HT-29 (cell line): ENCODE measurements at regions not wholly inside any gene's neighbourhood (a gene's known extent, or its start where the extent isn't known, plus 50 kb on each side); places are given as distances from the start of the nearest gene placed in this dataset.

ENCODE experiments used
- DNase-seq: peaks from one replicate; pipeline ENCODE4 v3.0.0-alpha.2; 2015; ENCODE audit warnings: low spot score

DNA sequence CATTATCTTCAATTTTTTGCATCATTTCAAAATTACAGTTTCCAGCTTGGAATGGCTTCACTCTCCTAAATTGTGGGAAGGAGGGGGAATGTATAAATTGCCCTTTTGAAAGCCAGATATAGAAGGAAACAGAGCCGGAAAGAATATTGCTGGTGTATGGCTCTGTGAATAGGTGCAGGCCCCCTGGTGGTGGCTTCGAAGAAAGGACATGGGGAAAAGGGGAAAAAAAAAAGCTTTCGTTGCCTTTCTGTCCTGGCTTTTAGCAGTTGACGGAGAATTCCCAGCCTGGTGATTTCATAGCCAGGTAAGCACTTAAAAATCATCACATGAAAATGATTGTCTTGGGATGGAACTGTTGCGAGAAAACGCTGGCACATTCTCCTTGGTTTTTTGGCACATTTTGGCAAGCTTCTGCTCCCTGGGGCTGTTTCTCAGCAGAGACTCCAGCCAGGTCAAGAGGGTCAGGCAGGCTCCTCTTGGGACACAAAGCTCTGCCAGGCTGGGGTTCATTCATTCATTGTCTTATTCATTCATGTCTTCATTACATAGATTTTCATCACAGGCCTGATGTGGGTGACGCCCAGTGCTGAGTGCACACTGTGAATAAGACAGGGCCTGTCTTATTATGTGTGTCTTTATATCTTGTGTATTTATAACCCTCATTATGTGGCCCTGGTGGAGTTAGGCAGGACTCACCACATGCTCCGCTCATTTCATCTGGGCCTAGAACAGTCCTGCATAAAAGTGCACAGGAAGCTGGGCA lies 300.0 kb upstream of the TPM1 start:
- peak; percentile 81 for DNase-seq

DNA sequence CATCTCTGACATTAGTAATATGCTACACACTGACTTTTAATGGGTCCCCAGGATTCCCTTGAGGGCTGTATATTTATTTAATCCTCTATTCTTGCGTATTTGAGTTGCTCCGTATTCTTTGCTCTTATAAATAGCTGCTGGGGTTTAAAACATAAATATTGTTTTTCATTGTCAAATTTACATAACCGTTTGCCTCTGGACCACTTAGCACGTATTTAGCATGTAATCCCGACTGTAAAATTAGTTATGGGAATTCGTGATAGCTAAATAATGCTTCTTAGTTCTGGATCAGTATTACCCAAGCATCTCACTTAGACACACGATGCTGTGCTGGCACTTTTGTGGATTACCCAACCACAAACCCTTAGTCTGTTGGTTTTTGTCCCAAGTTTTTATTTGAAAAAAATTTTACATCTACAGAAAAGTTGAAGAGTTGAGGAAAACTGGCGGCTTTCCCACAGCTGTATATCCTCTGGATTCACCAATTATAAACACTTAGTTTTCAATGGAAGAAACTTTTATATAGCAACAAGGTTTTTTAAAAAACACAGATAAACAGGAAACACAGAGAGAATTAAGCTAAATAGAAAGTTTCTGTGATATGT lies 296.8 kb upstream of the TPM1 start:
- no peak for DNase-seq

DNA sequence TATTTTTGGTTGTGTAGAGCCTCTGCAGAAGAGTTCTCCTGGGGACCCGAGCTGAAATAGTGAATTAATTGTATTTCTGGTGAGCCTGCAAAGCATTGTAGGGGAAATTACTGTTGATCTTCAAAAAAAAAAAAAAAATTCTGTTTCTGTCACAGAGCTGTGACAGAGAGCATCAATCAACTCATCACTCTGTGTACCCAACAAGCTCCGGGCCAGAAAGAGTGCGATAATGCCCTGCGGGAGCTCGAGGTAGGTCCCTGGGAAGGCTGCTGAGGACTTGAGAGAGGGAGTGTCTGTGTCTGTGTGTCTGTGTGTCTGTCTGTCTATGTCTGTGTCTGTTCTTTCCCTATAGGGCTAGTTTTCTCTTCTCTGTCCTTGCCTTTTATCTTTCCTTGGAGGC lies 294.4 kb upstream of the TPM1 start:
- DNase-seq: no peak

DNA sequence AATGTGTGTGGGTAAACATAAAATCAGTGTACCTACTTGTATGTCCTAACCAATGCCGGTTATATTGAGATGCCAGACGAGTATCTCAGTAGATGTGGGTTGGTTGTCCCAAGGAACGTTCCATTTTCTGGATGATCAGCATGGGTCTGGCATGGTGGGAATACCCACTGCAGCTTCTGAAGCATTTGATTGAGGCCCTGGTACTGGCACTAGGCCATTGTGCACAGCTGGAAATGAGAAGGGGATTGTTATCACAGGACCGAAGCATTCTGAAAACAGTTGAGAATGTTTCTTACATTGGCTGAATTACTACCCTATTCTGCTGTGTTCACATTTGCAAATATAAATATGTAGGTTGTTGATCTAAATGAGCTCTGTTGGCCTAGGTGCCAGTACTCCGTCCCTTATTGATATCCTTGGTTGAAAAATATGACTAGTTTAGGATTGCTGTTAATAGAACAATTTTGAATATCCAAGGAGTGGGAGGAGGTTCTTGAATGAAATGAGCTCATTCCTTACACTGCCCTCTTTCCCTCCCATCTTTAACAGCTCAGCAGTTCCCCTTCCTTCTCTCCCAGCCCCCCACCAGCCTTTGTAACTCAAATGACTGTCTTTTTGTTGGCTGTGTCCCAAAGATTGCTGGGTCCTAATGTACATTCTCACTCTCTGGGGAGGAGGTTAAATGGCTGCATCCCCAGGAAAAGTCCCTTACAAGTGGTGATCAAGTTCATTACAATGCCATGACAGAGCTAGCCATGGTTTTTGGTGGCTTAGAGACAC lies 293.3 kb upstream of the TPM1 start:
- no peak for DNase-seq

DNA sequence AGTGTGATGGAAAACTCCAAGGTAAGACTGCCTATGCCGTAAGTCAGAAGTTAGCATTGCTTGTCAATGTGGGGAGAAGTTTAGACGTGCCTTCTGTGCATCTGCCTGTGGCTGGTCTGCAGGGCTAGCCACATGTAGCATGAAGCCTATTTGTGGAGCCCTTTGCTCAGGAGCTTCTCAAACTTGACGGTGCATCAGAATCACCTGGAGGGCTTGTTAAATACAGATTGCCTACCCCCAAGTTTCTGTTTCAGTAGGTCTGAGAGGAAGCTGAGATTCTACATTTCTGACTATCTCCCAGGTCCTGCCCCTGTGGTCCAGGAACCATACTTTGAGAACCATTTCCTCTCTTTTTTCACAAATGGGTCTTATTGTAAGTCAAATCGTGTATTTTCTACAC lies 292.1 kb upstream of the TPM1 start:
- DNase-seq: no peak

DNA sequence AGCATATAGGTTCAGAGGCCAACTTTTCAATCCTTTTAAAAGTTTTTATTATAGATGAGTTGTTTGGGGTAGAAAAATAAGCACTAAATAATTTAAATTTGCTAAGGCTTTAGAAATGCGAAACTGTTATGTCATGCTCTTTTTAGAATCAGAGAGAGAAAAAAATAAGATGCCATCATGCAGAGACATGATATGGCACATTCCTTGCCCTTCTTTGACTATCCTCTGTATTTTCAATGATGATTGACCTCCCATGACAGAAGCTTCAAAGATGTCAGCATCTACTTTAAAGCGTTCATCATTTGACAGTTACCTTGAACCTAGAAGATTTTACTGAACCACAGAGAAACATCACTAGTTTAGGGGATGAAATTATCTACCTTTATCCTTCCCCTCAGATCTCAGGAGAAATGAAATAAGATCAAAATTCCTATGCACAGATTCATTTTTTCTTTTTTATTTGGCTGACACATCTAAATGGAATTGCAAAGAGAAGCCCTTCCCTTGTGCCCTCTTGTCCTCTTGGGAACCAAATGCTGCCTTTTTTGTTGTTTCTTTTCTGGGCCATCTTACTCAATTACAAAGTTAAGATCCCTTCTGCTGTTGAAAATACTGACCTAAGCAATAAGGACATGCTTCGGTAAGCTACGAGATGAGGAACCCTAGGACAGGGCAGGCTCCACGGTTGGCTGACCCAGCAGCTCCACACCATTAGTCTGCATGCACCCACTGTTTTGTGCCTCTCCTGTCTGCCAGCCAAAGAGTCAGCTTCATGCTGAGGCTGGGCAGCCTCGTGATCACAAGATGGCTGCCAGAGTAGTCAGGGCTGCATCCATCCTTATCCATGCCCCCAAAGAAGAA lies 289.7 kb upstream of the TPM1 start:
- no peak for DNase-seq

DNA sequence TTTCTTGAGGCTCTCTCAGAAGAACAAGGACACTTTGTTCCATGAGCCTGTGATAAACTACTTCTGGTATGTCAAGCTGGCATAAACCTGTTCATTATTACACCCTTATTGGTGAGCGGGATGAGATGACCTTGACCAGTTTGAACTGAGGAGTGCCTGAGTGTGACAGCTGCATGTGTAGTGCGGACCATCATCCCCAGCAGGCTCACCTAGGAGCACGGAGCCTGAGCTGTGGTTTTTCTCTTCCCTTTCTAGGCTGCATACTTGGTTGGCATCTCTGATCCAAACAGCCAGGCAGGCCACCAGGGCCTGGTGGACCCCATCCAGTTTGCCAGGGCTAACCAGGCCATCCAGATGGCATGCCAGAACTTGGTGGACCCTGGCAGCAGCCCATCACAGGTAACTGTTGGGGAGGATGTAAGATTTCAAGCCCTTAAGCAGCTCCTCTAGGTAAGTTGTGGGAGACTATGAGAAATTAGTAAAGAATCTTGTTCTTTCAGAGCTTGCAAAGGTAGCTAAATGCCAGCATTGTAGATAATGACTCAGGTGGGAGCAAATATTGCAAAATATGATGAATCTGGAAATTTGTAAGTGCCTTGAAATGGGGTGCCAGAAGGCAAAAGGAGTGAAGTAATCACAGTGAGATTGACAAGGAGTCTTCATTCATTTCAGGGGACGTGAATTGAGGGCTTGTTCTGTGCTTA lies 288.9 kb upstream of the TPM1 start:
- DNase-seq: no peak

DNA sequence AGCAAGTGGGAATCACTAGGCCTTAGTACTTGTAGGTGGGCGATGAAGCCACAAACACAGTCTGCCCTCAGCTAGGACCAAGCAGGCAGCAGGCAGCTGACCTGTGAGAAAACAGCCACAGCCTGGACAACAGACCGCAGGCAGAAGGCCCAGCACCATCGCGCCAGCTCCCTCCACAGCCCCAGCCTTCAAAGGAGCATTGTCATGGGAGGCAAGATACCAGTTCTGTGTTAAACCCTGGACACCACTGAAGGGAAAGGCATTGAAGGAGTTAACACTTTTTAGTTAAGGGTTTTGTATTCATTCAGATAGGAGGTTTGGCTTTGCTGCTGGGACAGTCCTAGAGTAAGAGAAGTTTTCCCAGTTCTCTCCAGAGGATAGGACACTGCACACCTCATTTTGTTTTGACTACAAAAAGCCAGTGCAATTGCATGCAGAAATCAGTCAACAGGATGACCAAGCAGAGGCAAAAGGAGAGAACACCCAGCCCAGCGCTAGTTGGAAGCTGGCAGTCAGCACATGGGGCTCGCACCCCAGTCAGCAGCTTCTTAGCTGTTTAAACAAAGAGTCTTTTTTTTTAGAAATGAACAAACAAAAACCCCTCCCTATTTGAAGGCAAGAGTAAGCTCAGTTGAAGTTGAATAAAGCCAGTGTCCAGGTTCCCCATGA lies 286.1 kb upstream of the TPM1 start:
- no peak for DNase-seq

DNA sequence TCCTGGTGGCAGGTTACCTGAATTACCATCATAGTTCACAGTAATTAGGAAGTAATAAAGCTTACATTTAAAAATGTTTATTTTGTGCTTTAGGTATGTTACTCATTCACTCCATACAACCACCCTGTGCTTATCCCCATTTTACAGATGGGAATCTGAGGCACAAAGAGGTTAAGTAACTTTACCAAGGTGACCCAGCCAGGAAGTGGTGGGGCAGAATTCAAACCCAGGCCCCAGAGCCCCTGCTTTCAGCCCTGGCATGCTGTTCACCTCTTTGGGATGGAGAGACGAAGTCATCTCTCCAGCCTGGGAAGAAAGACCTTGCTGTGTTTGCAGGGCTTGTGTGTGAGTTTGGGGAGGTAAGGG lies 285.6 kb upstream of the TPM1 start:
- DNase-seq: no peak

DNA sequence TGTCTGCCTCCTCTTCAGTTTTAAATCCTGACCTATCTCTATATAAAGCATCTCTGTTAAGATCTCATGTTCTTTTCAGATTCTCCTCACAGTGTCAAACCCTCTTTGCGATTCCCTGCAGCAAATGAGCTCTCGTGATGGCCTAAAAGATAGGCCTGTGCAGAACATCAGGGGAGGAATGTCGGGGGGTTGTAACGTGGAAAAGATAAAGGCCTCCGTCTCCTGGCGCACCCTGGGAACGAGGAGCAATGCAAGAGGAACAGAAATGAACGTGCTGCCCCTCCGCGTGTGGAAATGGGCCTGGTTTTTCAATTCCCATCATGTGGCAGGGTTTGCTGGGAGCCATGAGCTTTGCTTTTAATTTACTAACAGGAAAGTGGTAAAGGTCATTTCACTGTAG lies 285.0 kb upstream of the TPM1 start:
- DNase-seq: no peak

DNA sequence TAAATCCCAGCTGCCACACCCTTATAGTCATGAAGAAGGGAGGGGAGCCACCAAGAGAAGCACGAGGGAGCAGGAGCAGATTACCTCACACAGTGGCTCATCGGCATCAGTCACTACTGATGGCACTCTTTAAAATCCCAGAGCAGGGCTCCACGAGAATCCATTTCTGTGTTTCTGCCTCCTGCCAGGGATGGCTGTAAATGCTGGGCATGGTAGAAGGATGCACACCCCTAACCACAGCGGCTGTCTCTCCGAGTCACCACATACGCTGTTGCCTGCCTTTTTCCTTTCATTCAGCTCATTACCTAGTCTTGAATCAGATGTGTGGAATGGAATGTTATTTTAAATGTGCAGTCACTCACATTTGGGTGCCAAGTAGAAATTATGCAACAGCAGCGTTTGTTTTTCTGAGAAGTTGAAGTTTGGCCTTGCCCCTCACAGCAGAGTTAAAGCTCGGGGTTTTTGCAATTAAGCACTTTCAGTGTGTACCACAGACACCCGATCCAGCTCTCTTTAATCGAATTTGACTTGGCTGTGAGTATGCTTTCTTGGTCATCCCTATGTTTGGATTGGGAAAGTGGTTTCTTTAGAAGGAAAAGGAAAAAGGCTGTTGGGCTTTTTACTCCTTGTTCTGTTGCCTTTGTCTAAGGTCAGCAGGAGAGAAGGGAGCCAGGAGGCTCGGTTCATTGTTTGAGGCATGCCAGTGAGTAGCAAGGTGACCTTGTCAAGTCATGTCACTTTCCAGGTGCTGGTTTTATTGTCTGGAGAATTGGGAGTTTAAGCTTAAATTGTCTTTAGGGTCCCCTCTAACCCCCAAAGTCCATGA lies 284.2 kb upstream of the TPM1 start:
- DNase-seq: no peak

DNA sequence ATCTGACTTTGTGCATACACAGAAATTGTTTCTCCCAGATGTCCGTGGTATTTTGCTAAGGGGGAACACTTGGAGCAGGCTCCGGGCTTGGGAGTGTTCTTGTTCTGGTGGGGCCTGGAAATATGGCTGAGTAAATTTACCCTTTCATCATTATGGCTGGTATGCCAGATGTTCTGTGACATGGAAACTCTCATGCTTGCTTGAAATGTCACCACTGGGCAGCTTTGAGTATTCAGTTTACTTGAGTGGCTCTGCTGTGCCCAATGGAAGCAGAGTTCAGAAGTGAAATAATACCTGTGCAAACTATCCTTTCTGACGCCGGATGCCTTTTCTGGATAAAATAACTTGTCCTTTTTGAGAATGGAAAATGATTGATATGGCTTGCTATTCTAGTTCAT lies 283.6 kb upstream of the TPM1 start:
- no peak for DNase-seq

DNA sequence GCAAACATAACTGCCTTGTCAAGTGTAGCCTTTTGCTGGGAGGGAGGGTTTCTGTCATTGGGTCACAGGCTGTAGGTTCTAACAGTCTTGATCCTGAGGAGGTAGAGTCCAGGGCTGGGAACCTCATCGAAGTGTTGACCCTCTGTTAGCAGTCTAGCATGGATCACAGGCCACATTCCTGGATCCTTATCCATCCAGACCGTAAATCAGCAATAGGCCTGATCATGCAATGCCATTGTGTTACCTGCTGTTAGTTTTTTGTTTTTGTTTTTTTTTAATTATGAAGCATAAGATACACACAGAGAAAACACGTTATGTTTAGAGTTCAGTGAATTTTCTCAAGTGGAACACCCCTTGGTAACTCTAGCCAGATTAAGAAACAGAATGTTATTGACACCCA lies 282.0 kb upstream of the TPM1 start:
- DNase-seq: no peak

DNA sequence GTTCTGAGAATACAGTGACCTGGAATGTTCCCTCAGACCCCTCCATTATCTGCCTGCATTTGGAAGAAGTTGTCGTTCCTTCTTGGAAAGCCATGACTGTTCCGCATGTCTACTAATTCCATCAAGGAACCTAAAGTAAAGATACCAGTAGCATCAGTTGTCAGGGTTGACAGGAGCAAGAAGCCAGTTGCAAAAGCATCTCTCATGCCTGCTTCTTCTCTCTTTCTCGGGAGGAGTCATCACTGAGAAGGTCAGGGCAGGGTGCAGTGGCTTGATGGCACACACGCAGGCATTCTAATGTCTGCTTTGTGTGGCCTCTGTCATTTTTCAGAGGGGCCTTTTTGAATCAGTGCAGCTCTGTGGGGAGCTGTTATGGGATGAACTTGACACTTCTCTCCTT lies 276.6 kb upstream of the TPM1 start:
- DNase-seq: no peak

DNA sequence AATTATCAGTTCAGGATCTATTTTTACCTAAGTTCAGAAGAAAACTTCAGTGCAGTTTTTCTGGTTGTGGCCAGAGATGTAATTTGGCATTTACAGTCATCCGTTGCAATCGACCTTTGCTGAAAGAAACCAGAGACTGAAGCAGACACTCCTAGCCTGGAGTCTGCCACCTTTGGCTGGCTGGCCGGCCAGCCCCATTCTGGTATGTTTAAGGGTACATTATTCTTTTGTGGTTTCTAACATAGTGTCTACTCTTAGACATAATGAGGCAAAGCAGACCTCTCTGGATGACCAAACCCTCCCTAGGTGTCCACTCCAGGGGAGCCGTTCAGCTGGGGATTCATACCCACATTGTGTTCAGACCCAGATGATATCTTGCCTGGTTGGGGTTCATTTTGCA lies 275.9 kb upstream of the TPM1 start:
- no peak for DNase-seq

DNA sequence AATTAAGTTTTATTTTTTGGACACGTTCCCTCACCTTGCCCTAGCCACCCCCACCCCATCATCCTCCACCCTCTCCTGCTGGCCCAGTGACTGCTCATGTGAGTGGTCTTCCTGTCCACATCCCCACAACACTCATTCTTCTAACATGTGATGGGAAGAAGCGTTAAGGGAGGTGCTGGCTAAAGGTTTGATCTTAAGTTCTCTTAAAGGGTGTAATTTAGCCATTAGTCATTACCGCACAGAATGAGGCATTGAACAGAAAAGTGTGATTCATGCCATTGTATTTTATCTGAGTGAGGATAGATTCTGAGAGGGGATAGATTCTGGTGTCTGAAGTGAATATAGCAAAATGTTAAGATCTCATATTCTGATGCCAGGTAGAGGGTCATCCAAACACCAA lies 272.9 kb upstream of the TPM1 start:
- no peak for DNase-seq

DNA sequence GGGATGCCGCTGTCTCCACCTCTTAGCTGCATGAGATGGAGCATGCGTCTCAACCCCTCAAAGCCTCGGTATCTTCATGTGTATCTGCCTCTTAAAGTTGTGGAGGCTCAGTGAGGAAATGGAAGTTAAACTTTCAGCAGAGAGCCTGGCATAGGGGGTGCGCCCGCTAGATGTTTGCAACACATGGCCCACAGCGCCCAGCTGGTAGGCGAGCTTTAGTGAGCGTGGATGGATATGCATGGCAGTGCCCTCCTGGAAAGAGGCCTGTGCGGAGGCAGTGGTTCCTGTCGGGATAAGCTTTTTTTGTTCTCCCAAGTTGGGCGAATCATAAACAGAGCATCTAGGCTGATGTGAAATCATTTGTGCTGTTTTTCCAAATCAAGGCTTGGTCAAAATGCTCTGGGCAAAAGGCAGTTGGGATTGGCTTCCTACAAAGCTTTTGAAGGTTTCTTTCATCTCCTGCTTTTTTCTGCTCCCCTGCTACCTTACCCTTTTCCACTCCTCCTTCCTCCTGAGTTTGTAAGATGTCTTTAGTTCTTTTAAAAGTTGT lies 272.4 kb upstream of the TPM1 start:
- no peak for DNase-seq

DNA sequence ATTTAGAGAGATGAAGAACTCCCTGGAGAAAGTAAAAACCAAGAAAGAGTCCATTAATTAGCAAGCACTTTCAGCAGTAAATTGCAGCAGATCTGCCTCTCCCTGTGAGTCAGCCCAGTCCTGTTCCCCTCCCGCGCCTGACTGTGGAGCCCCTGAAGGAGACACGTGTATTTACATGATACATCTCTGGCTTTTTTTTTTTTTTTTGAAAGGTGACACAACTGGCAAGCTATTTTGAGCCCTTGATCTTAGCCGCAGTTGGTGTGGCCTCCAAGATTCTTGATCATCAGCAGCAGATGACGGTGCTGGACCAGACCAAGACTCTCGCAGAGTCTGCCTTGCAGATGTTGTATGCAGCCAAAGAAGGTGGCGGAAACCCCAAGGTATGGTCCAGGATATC lies 271.8 kb upstream of the TPM1 start:
- DNase-seq: no peak

DNA sequence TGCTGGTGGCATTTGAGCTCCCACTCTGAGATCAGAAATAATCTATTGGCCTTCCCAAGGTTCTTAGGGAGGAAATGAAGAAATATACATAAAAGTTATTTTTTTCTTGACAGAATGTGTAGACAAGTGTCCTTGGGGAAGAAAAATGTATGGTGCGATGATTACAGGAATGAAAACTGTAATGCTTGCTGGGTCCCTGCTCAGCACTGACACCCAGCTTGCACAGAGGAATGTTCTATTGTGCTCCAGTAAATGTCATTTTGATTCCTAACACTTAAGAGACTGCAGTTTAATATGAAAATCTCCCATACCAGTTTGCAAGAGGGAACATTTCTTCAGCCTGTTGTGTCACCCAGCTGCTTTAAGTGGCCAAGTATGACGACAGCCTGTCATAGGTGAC lies 271.3 kb upstream of the TPM1 start:
- DNase-seq: no peak
